Skeletal muscle tissue (tissue), 3 donors: ENCODE measurements at regions not wholly inside any gene's neighbourhood (a gene's known extent, or its start where the extent isn't known, plus 50 kb on each side); places are given as distances from the start of the nearest gene placed in this dataset.
A peak's percentile ranks its signal among the peaks of the same experiment; 100 is the strongest.

Source experiments
- H3K27ac ChIP-seq: one replicate; pipeline ENCODE4 v1.7.0; 2013; ENCODE audit warnings: mild to moderate bottlenecking, low read depth, low read length, inconsistent platforms
- H3K27me3 ChIP-seq, 3 donors: one replicate each; pipeline ENCODE4 v1.7.0; 2013; ENCODE audit warnings: low read length in 3 of 3; ENCODE audit not compliant: control insufficient read depth in 3 of 3, insufficient read depth in 3 of 3
- H3K36me3 ChIP-seq, 3 donors: one replicate each; pipeline ENCODE4 v1.7.0; 2013; ENCODE audit warnings: low read length in 3 of 3; ENCODE audit not compliant: control insufficient read depth in 3 of 3, insufficient read depth in 3 of 3
- H3K4me1 ChIP-seq, 3 donors: one replicate each; pipeline ENCODE4 v1.7.0; 2013; ENCODE audit warnings: low read length in 3 of 3, mild to moderate bottlenecking in 3 of 3; ENCODE audit not compliant: control insufficient read depth in 3 of 3, insufficient read depth in 3 of 3
- H3K4me3 ChIP-seq, 3 donors: one replicate each; pipeline ENCODE4 v1.7.0; 2013; ENCODE audit warnings: low read length in 3 of 3
- H3K9ac ChIP-seq, 3 donors: one replicate each; pipeline ENCODE4 v1.7.0; 2013; ENCODE audit warnings: low read length in 3 of 3, mild to moderate bottlenecking in 3 of 3, moderate library complexity in 2 of 3, low read depth in 1 of 3
- H3K9me3 ChIP-seq, 3 donors: one replicate each; pipeline ENCODE4 v1.7.0; 2013; ENCODE audit warnings: low read length in 3 of 3; ENCODE audit not compliant: control insufficient read depth in 3 of 3
- donor health status: Osteomylitis.

DNA sequence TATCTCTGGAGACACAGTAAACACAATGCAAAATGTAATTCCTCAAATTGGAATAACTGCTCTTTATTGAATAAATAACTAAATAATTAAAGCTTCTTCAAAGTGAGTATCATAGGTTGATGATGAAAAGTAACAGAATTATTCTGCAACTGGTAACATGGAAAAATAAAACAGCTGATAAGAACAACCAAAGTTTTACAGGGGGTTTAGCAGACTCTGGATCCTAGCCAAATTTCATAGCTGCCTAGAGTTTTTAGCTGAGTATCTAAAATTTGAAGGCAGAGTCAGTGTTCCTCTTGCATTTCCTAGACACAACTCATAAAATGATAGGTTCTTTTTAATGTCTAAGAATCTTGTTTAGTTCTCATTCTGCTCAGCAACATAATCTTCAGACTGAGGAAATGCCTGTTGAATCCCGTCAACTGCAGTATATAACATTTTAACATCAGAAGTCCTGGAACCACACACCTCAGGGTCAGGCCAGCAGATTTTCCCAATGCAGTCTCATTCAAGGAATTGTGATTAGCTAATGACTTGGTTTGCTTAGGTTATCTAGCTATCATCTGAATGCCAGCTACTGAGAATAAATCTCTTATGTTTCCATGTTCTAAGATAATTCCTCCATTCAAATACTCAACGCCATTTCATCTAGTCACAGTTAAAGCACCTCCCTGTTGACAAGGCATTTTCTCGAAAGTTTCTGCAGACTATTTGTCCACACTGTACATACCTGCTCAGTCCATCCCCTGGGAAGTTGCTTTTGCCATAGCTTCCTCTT, 411.6 kb downstream of the BCAT1 start:
- H3K4me3 ChIP-seq, result peak overlapping the region in 1 of 3 donors; percentile 16
- no peaks in the 10 kb centered on the region for H3K36me3 ChIP-seq
- H3K9ac ChIP-seq, result no peak overlapping the region
- H3K27ac ChIP-seq, result no peak overlapping the region
- H3K4me1 ChIP-seq, result peaks cover 0 to 9% (median 0%) of the 10 kb centered on the region in 3 donors
- H3K9me3 ChIP-seq, result no peaks in the 10 kb centered on the region
- no peaks in the 10 kb centered on the region for H3K27me3 ChIP-seq

DNA sequence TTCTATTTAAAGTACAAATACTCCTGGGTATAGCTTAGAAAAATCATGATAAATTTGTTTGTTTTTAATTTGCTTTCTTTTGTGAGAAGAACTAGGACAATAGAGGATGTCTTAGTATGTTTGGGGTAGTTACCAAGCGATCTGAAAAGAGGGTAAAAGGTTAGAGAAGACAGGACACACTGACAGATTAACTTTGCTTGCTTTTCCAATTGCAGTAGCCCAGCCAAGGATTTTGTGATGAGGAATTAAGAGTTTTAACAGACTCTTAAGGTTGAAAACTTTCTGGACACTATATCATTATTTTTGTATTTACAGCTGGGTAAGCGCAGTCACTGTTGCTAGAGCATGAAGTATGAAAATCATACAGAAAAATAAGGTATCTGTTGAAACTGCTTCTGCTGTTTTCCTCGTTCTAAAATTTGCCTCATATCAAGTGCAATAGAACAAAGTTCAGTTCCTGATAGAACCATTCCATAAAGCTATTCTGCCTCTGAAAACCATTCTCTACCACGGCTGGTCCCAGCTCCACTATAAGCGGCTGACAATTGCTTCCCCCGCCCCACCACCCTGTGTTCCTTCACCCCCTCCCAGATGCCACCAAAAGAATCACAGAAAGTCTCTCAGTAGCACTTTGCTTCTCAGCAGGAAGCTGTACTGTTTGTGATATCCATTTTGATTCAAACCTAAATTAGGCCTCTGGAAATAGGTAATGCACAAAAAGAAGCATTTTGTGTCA, 413.4 kb downstream of the BCAT1 start:
- H3K4me1 ChIP-seq, result peaks cover 0 to 9% (median 0%) of the 10 kb centered on the region in 3 donors
- H3K27me3 ChIP-seq, result no peaks in the 10 kb centered on the region
- H3K27ac ChIP-seq, result peak overlapping the region; percentile 11
- no peak overlapping the region for H3K4me3 ChIP-seq
- H3K36me3 ChIP-seq, result no peaks in the 10 kb centered on the region
- no peak overlapping the region for H3K9ac ChIP-seq
- H3K9me3 ChIP-seq, result no peaks in the 10 kb centered on the region

DNA sequence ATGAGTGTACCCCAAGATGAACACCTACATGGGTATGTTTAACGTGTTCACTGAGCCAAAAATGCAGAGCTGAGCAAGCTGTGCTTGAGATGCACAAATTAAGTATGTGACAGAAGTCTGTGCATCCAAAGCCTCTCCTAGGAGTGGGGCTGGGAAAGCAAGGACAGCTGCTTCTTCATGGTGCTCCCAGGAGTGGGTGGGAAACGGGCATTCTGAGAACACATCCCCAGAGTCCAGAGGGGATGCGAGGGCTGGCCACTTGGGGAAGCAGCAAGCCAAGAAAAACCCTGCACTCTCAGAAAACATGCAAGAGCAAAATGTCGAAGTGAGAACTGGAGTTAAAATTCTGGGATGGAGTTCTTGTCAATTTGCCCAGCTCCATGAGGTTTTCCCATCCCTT, 414.3 kb downstream of the BCAT1 start:
- Histone ChIP-seq H3K4me1 (peaks cover 0 to 9% (median 0%) of the 10 kb centered on the region in 3 donors), H3K36me3 (no peaks in the 10 kb centered on the region), H3K9ac (no peak overlapping the region), H3K4me3 (no peak overlapping the region), H3K27me3 (no peaks in the 10 kb centered on the region), H3K9me3 (no peaks in the 10 kb centered on the region), H3K27ac (peak overlapping the region; percentile 11)

DNA sequence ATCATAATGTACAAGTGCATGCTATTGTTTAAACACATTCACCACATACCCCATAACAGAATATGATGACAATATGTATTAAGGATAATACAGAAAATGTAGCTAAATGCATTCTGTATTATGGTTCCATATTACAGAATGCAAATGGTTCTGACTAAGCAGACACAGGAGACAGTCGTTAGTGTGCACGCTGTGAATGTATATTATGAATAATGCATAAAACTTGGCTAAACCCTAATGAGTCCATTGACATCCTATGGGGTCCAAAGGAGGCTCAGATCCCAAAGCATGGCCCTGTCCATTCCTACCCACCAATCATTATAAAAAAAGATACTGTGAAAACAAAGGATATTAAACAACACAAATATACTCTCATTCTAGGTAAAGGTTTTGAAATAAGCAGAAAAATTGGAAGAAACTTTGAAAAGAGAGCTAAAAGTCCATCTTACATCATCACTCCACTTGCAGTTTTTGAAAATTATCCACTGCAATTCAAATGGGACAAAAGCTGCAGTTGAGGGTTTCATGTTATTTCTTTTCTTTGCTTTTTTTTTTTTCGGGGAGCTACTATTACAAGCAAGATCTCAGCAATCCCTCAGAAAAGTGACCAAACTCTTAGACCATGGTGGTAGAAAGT, 415.1 kb downstream of the BCAT1 start:
- H3K9me3 ChIP-seq, result no peaks in the 10 kb centered on the region
- H3K4me3 ChIP-seq, result no peak overlapping the region
- H3K36me3 ChIP-seq, result no peaks in the 10 kb centered on the region
- no peaks in the 10 kb centered on the region for H3K27me3 ChIP-seq
- H3K27ac ChIP-seq, result no peak overlapping the region
- H3K9ac ChIP-seq, result no peak overlapping the region
- peaks cover 0 to 9% (median 0%) of the 10 kb centered on the region in 3 donors for H3K4me1 ChIP-seq

DNA sequence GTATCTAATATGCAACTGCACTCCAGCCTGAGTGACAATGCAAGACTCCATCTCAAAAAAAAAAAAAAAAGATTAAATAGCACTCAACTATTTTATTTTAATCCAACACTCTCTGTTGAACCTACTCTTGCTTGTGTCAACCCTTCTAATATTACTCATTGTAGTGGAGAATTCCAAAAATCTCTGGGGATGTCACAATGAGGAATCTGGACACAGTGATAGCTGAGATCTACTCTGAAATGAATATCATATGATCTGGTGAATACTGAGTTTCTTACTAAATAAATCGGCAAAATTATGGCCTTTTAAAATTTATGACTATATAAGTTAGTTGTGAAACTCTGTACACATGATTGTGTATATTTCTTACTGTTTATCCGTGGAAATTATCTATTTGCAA, 418.2 kb downstream of the BCAT1 start:
- no peak overlapping the region for H3K4me3 ChIP-seq
- peaks cover 0 to 5% (median 0%) of the 10 kb centered on the region in 3 donors for H3K4me1 ChIP-seq
- no peaks in the 10 kb centered on the region for H3K9me3 ChIP-seq
- H3K9ac ChIP-seq, result no peak overlapping the region
- no peak overlapping the region for H3K27ac ChIP-seq
- H3K36me3 ChIP-seq, result no peaks in the 10 kb centered on the region
- no peaks in the 10 kb centered on the region for H3K27me3 ChIP-seq

DNA sequence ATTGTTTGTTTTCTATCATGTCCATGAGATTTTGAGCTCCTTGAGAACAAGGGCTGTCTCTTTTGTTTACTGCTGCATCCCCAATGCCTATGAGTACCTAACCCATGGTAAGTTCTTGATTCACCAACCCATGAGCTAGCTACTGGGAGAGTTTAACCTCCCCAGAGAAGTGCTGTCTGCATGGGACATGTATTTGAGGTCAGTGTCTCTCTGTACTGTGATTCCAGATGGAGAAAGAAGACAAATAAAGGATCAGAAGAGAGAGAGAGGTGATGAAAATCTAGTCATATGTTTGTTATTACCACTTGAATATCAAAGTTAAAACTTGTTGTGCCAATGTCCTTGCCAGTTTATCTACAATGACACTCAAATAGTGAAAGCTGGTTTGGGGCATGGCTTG, 421.8 kb downstream of the BCAT1 start:
- no peaks in the 10 kb centered on the region for H3K36me3 ChIP-seq

DNA sequence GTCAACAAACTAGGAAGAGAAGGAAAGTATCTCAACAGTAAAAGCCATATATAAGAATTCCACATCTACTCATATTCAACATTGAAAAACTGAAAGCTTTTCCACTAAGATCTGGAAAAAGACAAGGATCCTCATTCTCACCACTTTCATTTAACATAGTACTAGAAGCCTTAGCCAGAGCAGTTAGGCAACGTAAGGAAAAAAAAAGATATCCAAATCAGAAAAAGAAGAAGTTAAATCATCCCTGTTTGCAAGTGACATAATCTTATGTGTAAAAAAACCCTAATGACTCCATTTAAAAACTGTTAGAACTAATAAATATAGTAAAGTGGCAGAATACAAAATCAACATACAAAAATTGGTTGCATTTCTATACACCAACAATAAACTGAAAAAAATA, 426.2 kb downstream of the BCAT1 start:
- Histone ChIP-seq H3K27me3 (no peaks in the 10 kb centered on the region), H3K9ac (no peak overlapping the region), H3K4me1 (no peaks in the 10 kb centered on the region), H3K36me3 (no peaks in the 10 kb centered on the region), H3K4me3 (no peak overlapping the region), H3K9me3 (peaks cover 0 to 6% (median 3%) of the 10 kb centered on the region in 3 donors), H3K27ac (no peak overlapping the region)

More for the DNA sequence above, 421.8 kb downstream of the BCAT1 start:
- Histone ChIP-seq H3K4me1 (no peaks in the 10 kb centered on the region), H3K27ac (no peak overlapping the region), H3K27me3 (no peaks in the 10 kb centered on the region), H3K9me3 (no peaks in the 10 kb centered on the region), H3K9ac (no peak overlapping the region), H3K4me3 (no peak overlapping the region)

DNA sequence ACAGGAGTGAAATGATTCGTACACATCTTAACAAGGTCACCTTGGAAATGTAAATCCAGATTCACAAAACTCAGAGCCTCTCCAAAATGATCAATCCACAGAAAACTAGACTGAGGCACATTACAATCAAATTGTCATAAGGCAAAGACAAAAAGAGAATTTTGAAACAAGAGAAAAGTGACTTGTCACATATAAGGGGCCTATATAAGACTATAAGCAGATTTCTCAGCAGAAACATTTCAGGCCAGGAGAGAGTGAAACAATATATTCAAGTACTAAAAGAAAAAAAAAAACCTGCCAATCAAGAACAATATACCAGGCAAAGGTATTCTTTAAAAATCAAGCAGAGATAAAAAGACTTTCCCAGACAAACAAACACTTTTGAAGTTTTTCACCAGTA, 429.1 kb downstream of the BCAT1 start:
- no peak overlapping the region for H3K9ac ChIP-seq
- H3K27ac ChIP-seq, result no peak overlapping the region
- H3K36me3 ChIP-seq, result no peaks in the 10 kb centered on the region
- H3K4me1 ChIP-seq, result no peaks in the 10 kb centered on the region
- H3K27me3 ChIP-seq, result no peaks in the 10 kb centered on the region
- no peak overlapping the region for H3K4me3 ChIP-seq
- peaks cover 0 to 6% (median 3%) of the 10 kb centered on the region in 3 donors for H3K9me3 ChIP-seq

DNA sequence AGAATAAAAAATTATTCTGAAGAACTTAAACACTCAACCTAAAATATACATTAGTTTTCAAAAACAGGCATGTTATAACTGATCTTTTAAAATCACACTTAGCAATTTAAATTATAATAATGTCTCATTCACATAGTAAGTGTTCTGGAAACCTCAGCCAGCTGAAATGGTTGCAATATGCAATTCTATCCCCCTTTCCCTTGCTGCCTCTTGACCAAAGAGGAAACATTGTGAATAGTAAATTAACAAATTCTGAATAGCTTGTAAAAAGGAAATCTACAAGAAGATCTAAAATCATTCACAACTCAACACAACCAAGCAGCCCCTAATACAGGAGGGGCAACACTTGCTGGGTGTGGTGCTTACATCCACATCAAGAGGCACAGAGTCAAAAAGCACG, 431.9 kb downstream of the BCAT1 start:
- no peaks in the 10 kb centered on the region for H3K27me3 ChIP-seq
- no peaks in the 10 kb centered on the region for H3K36me3 ChIP-seq
- no peak overlapping the region for H3K27ac ChIP-seq
- no peaks in the 10 kb centered on the region for H3K4me1 ChIP-seq
- peaks cover 0 to 6% (median 3%) of the 10 kb centered on the region in 3 donors for H3K9me3 ChIP-seq
- H3K9ac ChIP-seq, result no peak overlapping the region
- no peak overlapping the region for H3K4me3 ChIP-seq
